ENCODE measurements at regions not wholly inside any gene's neighbourhood (a gene's known extent, or its start where the extent isn't known, plus 50 kb on each side); places are given as distances from the start of the nearest gene placed in this dataset.

GRCh38 chr4:13263967-13264525, 220.1 kb downstream of the RAB28 start:
- DNase-seq, result no peak
- Histone ChIP-seq H3K27ac (no peak overlapping the region), H3K4me3 (no peak overlapping the region), H3K27me3 (replicated peaks in 1 of 7) (no peaks in the 10 kb centered on the region), H3K36me3 (no peaks in the 10 kb centered on the region), H3K9me3 (peaks cover 0 to 3% (median 0%) of the 10 kb centered on the region in 8 donors), H3K4me1 (no peaks in the 10 kb centered on the region)
- TF ChIP-seq POLR2A (IDR thresholded peaks at IDR 0.05) (no peak), POLR2AphosphoS5 (IDR thresholded peaks at IDR 0.05) (no peak), CTCF (IDR thresholded peaks at IDR 0.05 in 8 of 11, conservative IDR thresholded peaks at IDR 0.05 in 3 of 11) (no peak)
- 86 to 94% (median 89%) methylated on average over 4 of the region's 4 CpGs for WGBS, 5 donors
- intact Hi-C loops (cut with DNase I; ENCODE audit: low total_unique reads), result no loop called here

DNA sequence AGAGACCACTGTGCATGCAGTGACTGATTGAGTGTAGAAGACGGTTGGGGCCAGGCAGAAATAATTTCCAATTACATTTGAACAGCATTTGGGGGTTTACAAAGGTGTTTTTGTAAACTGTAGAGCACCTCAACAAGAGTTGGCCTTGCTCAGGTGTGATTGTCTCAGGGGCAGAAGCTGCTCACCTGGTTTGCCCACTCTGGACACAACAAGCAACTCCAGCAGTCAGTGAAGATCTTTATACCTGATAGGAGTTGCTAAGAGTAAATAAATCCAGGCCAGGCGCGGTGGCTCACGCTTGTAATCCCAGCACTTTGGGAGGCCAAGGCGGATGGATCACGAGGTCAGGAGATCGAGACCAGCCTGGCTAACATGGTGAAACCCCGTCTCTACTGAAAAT, 221.3 kb downstream of the RAB28 start:
- Histone ChIP-seq H3K36me3 (no peaks in the 10 kb centered on the region), H3K9me3 (peaks cover 0 to 3% (median 0%) of the 10 kb centered on the region in 8 donors), H3K27me3 (replicated peaks in 1 of 7) (no peaks in the 10 kb centered on the region), H3K4me1 (no peaks in the 10 kb centered on the region), H3K27ac (no peak overlapping the region), H3K4me3 (no peak overlapping the region)
- 91 to 94% (median 93%) methylated on average over 8 of the region's 8 CpGs for WGBS, 5 donors
- DNase-seq, result no peak
- TF ChIP-seq CTCF (IDR thresholded peaks at IDR 0.05 in 8 of 11, conservative IDR thresholded peaks at IDR 0.05 in 3 of 11), result no peak
- no peak for TF ChIP-seq POLR2AphosphoS5 (IDR thresholded peaks at IDR 0.05)
- no peak for TF ChIP-seq POLR2A (IDR thresholded peaks at IDR 0.05)
- intact Hi-C loops (cut with DNase I; ENCODE audit: low total_unique reads), result no loop called here

DNA sequence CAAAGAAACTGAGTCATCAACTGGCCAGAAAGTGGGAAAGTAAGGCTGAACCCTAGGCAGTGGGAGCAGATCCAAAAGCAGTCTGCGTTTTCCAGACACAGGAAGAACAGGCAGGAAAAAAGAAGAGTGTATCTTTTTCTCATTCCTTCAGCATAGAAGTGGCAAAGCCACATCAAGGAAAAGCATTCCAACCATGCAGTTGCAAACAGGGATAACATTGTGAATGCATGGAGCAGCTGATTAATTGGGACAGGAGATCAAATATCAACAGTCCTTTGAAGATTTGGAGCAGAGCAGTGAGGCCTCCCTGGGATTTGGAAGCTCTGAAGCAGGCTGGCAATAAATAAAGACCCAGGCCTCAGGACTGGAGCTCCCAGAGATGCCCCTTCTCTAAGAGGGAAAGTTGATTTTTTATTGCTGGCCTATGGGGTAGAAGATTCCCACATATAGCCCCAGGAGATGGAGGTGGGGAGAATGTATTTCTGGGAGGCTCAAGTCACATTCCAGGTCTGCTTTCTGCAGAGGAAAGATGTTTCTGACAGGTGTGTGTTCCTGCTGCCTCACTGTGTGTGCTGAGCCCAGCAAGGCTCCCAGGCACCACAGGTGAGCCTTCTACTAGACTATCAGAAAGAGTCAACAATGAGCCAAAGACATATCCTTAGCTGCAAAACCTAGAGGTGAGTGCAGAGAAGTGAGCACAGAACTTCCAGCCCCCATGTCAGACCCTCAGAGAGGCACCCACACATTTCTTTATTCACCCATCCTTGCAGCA, 222.5 kb downstream of the RAB28 start:
- intact Hi-C loops (cut with DNase I; ENCODE audit: low total_unique reads), result no loop called here
- no peaks in the 10 kb centered on the region for H3K4me1 ChIP-seq
- H3K27ac ChIP-seq, result no peak overlapping the region
- 46 to 68% (median 55%) methylated on average over 1 of the region's 1 CpG for WGBS, 5 donors
- no peaks in the 10 kb centered on the region for H3K36me3 ChIP-seq
- no peak for TF ChIP-seq POLR2AphosphoS5 (IDR thresholded peaks at IDR 0.05)
- TF ChIP-seq POLR2A (IDR thresholded peaks at IDR 0.05), result no peak
- no peak for TF ChIP-seq CTCF (IDR thresholded peaks at IDR 0.05 in 8 of 11, conservative IDR thresholded peaks at IDR 0.05 in 3 of 11)
- peaks cover 0 to 3% (median 0%) of the 10 kb centered on the region in 8 donors for H3K9me3 ChIP-seq
- H3K27me3 ChIP-seq (replicated peaks in 1 of 7), result no peaks in the 10 kb centered on the region
- no peak for DNase-seq
- no peak overlapping the region for H3K4me3 ChIP-seq

- no peak for TF ChIP-seq POLR2A (IDR thresholded peaks at IDR 0.05)
- no peak for TF ChIP-seq POLR2AphosphoS5 (IDR thresholded peaks at IDR 0.05)
- no peak for TF ChIP-seq CTCF (IDR thresholded peaks at IDR 0.05 in 8 of 11, conservative IDR thresholded peaks at IDR 0.05 in 3 of 11)
- intact Hi-C loops (cut with DNase I; ENCODE audit: low total_unique reads), result no loop called here
- H3K36me3 ChIP-seq, result no peaks in the 10 kb centered on the region
- 89 to 95% (median 93%) methylated on average over 1 of the region's 1 CpG for WGBS, 5 donors
- no peak overlapping the region for H3K4me3 ChIP-seq
- H3K27ac ChIP-seq, result no peak overlapping the region
- no peaks in the 10 kb centered on the region for H3K4me1 ChIP-seq
- DNase-seq, result no peak
- peaks cover 0 to 3% (median 0%) of the 10 kb centered on the region in 8 donors for H3K9me3 ChIP-seq
- no peaks in the 10 kb centered on the region for H3K27me3 ChIP-seq (replicated peaks in 1 of 7)
Measured at GRCh38 chr4:13260513-13260912, 223.6 kb downstream of the RAB28 start.
